ENCODE measurements at regions not wholly inside any gene's neighbourhood (a gene's known extent, or its start where the extent isn't known, plus 50 kb on each side); places are given as distances from the start of the nearest gene placed in this dataset.

DNA sequence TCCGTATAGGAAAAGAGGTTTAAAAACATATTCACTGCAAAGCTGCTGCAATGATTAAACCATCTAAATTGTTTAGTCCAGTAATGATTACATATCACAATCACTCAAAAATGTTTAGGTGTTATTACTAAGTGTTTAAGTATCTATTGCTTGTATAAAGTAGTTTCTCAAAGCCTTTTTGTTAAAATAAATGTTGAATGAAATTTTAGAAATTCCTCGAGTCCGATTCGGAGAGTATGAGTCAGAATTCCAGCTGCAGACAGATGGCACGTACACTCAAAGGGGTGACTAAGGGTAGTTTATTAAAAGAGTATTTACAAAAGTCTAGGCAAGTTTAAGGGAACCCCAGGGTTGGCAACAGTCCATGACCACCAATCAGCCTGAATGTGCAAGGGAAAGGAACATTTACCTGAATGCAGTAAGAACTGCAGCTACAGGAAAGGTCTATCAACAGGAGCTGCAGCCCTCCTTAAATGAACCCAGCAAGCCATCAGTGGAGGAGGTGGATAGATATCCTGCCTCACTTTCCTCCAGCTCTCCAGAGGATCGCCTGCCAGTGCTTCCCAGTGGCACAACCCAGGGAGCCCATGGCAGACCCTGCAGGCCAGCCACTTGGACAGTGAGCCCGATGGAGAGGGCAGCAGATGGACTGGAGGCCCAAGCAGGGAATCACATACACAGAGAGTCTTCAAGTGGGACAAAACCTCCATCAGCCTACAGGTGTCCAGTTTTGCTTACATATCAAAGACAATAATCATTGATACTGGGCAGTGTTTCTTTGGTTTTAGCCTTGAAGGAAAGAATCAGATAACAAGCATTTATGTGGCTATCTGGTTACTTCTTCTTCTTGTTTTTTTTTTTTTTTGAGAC, 92.1 kb upstream of the SLC44A3 start:
- no peaks in the 10 kb centered on the region for H3K9me3 Mint-ChIP-seq
- no peak for DNase-seq
- H3K27me3 Mint-ChIP-seq (ENCODE audit: low read depth) = peaks cover 11% of the 10 kb centered on the region
- H3K4me1 Mint-ChIP-seq (ENCODE audit: low read depth) = no peaks in the 10 kb centered on the region
- H3K27ac Mint-ChIP-seq = no peak overlapping the region
- intact Hi-C loops (cut with micrococcal nuclease) = no loop called here
- CTCF ChIA-PET = no interaction called here
- H3K36me3 Mint-ChIP-seq (ENCODE audit: low read depth) = no peaks in the 10 kb centered on the region
- no peak overlapping the region for H3K4me3 Mint-ChIP-seq

DNA sequence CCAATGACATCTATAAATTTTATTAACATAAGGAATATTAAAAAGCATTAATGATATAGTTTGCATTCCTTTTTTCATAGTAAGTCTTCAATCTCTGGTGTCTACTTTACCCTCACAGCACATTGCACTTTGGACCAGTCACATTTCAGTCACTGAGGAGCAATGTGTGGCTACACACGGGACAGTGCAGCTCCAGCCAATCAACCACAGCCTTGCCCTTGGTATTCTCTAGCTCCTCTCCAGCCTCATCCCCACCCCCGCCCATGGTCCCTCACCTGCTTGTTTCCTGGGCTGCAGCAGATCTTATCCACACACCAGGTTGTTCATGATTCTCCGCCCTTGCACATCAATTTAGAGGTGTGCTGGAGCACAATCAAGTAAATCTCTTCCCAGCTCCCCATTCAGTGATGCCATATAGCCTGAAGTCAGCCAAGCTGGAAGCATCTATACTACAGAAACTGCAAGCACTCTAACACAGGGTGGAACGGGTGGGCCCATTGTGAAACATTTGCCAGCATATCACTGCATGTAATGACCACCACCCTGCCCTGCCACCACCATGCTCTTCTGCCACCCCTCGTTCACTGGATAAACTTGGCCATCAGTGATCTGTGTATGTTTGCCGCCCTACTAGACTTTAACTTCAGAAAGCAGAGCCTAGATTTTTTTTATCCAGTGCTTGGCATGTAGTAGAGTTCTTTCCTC, 93.0 kb upstream of the SLC44A3 start:
- Mint-ChIP-seq H3K27ac (no peak overlapping the region), H3K9me3 (no peaks in the 10 kb centered on the region), H3K27me3 (ENCODE audit: low read depth) (peaks cover 12% of the 10 kb centered on the region), H3K4me1 (ENCODE audit: low read depth) (no peaks in the 10 kb centered on the region), H3K36me3 (ENCODE audit: low read depth) (no peaks in the 10 kb centered on the region), H3K4me3 (no peak overlapping the region)
- intact Hi-C loops (cut with micrococcal nuclease) = no loop called here
- CTCF ChIA-PET = no interaction called here
- no peak for DNase-seq

DNA sequence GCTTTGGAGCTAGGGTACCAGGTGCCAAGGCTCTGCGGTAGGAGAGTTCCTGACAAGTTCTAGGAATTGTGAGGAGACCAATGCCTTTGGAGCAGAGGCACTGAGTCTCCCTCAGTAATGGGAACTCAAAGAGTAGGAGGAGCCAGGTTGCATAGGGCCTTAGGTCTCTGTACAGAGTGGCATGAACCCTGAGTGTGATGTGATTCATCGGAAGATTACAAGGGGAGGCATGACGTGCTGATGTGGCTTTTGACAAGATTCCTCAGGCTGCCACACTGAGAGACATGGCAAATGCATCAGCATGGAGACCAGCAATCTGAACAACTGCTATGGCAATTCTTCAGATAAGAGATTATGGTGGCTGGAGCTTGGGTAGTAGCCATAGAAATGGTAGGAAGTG, 94.6 kb upstream of the SLC44A3 start:
- intact Hi-C loops (cut with micrococcal nuclease) = no loop called here
- no peaks in the 10 kb centered on the region for H3K36me3 Mint-ChIP-seq (ENCODE audit: low read depth)
- no peaks in the 10 kb centered on the region for H3K4me1 Mint-ChIP-seq (ENCODE audit: low read depth)
- H3K4me3 Mint-ChIP-seq = no peak overlapping the region
- H3K27me3 Mint-ChIP-seq (ENCODE audit: low read depth) = peaks cover 8% of the 10 kb centered on the region
- DNase-seq = no peak
- H3K27ac Mint-ChIP-seq = no peak overlapping the region
- H3K9me3 Mint-ChIP-seq = no peaks in the 10 kb centered on the region
- CTCF ChIA-PET = no interaction called here

DNA sequence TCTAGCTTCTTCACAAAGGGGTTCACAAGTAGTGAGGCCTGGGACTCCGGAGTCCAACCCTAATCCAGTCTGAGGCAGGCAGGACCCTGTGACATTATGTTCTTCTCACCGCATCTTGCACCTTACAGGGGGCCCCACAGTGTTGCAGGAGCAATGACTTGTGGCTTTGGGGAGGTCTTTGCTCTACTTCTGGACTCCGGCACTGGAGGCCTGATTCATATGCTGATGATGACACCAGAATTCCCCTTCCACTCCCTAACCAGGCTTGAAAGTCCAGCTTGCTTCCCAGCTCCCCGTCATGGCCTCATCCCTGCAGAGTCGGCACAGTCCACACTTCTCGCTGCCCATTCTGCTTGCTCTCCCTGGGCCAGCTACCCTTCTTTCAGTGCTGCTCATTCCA, 96.3 kb upstream of the SLC44A3 start:
- intact Hi-C loops (cut with micrococcal nuclease) = no loop called here
- H3K27ac Mint-ChIP-seq = no peak overlapping the region
- H3K36me3 Mint-ChIP-seq (ENCODE audit: low read depth) = no peaks in the 10 kb centered on the region
- H3K4me3 Mint-ChIP-seq = no peak overlapping the region
- H3K27me3 Mint-ChIP-seq (ENCODE audit: low read depth) = peaks cover 8% of the 10 kb centered on the region
- no peaks in the 10 kb centered on the region for H3K9me3 Mint-ChIP-seq
- DNase-seq = no peak
- CTCF ChIA-PET = no interaction called here
- no peaks in the 10 kb centered on the region for H3K4me1 Mint-ChIP-seq (ENCODE audit: low read depth)

DNA sequence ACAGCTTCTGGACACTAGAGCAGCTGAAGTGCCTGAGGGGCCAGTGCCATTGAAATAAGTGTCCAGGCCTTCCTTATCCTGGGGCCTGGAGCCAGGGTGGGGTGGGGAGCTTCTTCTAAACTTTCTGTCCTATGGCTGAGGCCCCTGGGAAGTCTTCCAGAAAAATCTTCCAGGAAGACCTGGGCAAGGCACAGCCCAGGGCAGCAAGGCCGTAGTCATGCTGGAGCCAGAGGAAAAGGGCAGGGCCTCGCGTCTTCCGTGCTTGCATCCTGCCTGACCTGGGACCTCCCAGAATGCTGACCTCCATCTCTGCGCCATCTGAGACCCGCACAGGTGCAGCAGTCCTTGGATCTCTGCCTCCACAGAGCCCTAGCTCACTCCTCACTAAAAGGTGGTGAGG, 96.7 kb upstream of the SLC44A3 start:
- no peaks in the 10 kb centered on the region for H3K9me3 Mint-ChIP-seq
- no peak overlapping the region for H3K27ac Mint-ChIP-seq
- CTCF ChIA-PET = interaction anchor here (0.6 kb wide), 1 partner anchor 330 kb away, joined by 3 read pairs; no protein-coding TSS in a partner anchor
- intact Hi-C loops (cut with micrococcal nuclease) = no loop called here
- no peaks in the 10 kb centered on the region for H3K36me3 Mint-ChIP-seq (ENCODE audit: low read depth)
- H3K27me3 Mint-ChIP-seq (ENCODE audit: low read depth) = peaks cover 11% of the 10 kb centered on the region
- no peak for DNase-seq
- no peaks in the 10 kb centered on the region for H3K4me1 Mint-ChIP-seq (ENCODE audit: low read depth)
- no peak overlapping the region for H3K4me3 Mint-ChIP-seq

DNA sequence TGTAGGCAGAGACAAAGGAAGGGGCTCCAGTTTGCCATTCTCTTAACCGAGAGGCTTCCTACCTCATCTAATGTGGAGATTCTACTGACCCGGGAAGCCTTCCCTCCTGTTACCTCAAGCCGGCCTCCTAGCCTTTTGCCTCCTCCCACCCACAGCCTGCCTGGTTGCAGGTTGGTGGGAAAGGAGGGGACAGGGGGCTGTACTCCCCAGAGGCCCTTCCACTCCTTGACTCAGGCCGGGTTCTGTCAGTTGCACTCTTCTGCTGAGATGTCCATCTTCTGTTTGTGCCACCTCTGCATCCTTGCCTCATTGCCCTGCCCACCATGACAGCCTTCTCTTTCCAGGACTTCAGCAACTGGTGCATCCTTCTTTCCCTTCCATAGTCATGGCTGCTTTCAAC, 98.0 kb upstream of the SLC44A3 start:
- Mint-ChIP-seq H3K27ac (no peak overlapping the region), H3K9me3 (no peaks in the 10 kb centered on the region), H3K4me1 (ENCODE audit: low read depth) (no peaks in the 10 kb centered on the region), H3K36me3 (ENCODE audit: low read depth) (no peaks in the 10 kb centered on the region), H3K27me3 (ENCODE audit: low read depth) (peaks cover 11% of the 10 kb centered on the region), H3K4me3 (no peak overlapping the region)
- intact Hi-C loops (cut with micrococcal nuclease) = no loop called here
- no peak for DNase-seq
- CTCF ChIA-PET = interaction anchor here (1.2 kb wide), 1 partner anchor 15 kb away, joined by 3 read pairs; no protein-coding TSS in a partner anchor

DNA sequence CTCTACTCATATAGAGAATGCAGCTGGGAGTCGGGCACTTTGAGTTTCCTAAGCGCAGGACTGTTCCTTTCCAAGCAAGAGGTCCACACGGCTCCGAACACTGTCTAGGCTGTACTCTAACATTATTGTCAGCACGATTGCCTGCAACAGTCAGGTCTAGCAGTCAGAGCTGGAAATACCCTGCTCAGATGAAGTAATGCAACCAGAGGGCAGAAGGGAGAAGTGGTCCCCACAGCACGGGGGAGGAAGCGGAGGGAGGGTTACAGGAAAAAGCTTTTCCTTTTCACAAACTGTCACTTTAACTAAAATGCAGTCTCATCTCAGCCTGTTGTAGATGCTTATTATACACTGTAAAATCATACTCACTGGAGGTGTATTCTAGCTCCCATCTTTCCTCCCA, 98.9 kb upstream of the SLC44A3 start:
- Mint-ChIP-seq H3K9me3 (no peaks in the 10 kb centered on the region), H3K27me3 (ENCODE audit: low read depth) (peaks cover 11% of the 10 kb centered on the region), H3K4me1 (ENCODE audit: low read depth) (no peaks in the 10 kb centered on the region), H3K4me3 (no peak overlapping the region), H3K36me3 (ENCODE audit: low read depth) (no peaks in the 10 kb centered on the region), H3K27ac (no peak overlapping the region)
- CTCF ChIA-PET = interaction anchor here (0.5 to 1.2 kb wide), 2 partner anchors 13 to 16 kb away, joined by 3 read pairs; no protein-coding TSS in a partner anchor
- intact Hi-C loops (cut with micrococcal nuclease) = no loop called here
- no peak for DNase-seq

DNA sequence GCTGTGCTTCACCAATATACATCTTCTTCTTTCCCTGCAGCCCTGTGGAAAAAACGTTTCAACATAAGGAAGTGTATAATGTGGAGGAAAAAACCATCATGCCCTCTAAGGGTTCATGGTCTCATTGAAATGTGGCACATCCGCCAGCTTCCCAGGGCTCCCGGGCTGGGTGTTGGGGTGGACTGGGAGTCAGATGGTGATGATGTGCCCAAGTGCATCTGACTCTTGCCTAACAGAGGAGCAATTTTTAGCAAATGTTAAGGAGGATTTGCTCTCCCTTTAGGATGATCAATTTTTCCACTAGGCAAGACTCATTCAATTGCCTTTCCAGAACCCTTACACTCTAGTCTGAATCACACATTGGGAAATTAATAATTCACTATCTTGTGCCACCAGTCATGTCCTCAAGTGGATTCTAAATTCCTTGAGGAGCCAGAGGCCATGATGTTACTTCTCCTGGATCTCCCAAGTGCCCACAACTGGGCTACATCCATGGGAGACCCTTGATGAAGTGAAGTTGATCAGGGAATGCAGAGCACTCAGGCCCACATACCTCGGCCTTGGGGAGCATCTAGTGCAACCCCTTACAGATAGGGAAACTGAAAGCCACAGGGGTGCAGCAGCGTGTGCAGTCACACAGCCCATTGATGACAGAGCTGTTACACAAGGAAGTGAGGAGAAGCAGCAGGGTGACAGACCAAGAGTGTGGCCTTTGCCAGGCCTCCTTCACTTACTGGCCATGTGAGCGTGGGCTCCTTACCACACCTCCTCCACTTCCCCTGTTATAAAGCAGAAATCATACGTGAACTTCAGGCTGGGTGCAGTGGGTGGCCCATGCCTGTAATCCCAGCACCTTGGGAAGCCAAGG, 100.0 kb upstream of the SLC44A3 start:
- H3K27me3 Mint-ChIP-seq (ENCODE audit: low read depth) = peaks cover 11% of the 10 kb centered on the region
- no peaks in the 10 kb centered on the region for H3K4me1 Mint-ChIP-seq (ENCODE audit: low read depth)
- no peak overlapping the region for H3K27ac Mint-ChIP-seq
- peak; percentile 12 for DNase-seq
- intact Hi-C loops (cut with micrococcal nuclease) = no loop called here
- H3K36me3 Mint-ChIP-seq (ENCODE audit: low read depth) = no peaks in the 10 kb centered on the region
- CTCF ChIA-PET = no interaction called here
- H3K9me3 Mint-ChIP-seq = no peaks in the 10 kb centered on the region
- no peak overlapping the region for H3K4me3 Mint-ChIP-seq

DNA sequence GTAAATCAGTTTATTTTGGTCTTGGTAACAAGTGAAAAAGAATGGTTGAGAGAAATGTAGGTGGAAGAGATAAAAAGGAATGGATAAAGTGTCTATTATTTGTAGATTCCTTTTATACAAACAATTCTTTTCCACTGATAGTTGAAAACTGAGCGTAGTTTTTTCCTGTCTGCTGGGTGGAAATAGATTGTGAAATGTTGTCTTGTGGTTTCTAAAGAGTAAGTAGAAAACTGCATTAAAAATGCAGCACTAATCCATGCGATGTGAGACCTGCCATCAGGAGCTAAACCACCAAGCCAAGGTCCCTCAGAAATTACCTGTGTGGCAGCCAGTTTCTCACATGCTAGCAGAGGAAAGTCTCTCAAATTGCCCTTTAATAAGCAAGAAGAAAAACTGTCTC, 103.2 kb upstream of the SLC44A3 start:
- DNase-seq = no peak
- intact Hi-C loops (cut with micrococcal nuclease) = no loop called here
- H3K27ac Mint-ChIP-seq = no peak overlapping the region
- no peaks in the 10 kb centered on the region for H3K36me3 Mint-ChIP-seq (ENCODE audit: low read depth)
- H3K9me3 Mint-ChIP-seq = no peaks in the 10 kb centered on the region
- peaks cover 8% of the 10 kb centered on the region for H3K27me3 Mint-ChIP-seq (ENCODE audit: low read depth)
- no peaks in the 10 kb centered on the region for H3K4me1 Mint-ChIP-seq (ENCODE audit: low read depth)
- CTCF ChIA-PET = no interaction called here
- no peak overlapping the region for H3K4me3 Mint-ChIP-seq

DNA sequence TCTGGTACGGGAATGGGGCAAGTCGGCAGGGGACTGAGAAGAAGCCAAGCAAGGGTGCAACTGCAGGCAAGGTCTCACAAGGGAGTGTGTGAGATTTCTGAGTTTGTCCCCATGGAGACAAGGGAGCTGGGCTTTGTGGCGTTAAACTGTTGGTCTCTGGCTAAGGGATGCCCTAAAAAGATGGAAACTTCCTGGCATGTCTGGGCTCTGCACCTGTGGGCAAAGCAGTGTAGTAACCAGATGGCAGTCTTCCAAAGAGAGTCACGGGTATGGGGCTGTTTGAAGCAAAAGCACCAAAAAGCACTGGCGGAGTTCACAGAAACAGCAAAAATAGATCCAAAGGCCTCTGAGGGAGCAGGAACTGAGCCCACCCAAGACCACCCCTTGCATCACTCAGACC, 104.8 kb upstream of the SLC44A3 start:
- DNase-seq = no peak
- no peaks in the 10 kb centered on the region for H3K4me1 Mint-ChIP-seq (ENCODE audit: low read depth)
- CTCF ChIA-PET = no interaction called here

DNA sequence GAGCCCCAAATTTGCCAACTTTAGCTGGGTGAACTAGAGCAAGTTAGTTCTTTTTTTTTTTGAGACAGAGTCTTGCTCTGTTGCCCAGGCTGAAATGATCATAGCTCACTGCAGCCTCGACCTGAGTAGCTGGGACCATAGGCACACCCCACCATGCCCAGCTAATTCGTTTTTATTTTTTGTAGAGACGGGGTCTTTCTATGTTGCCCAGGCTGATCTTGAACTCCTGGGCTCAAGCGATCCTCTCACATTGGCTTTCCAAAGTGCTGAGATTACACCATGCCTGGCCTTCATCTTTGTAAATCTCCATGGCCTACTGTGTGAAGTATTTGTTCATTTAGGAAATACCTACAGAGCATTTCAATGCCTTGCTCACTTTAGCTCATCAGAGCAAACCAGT, 105.6 kb upstream of the SLC44A3 start:
- CTCF ChIA-PET = interaction anchor here (0.6 kb wide), 1 partner anchor 92 kb away, joined by 3 read pairs; no protein-coding TSS in a partner anchor
- no peaks in the 10 kb centered on the region for H3K36me3 Mint-ChIP-seq (ENCODE audit: low read depth)

More for the DNA sequence above, 104.8 kb upstream of the SLC44A3 start:
- Mint-ChIP-seq H3K9me3 (no peaks in the 10 kb centered on the region), H3K27ac (no peak overlapping the region), H3K4me3 (no peak overlapping the region), H3K36me3 (ENCODE audit: low read depth) (no peaks in the 10 kb centered on the region), H3K27me3 (ENCODE audit: low read depth) (peaks cover 12% of the 10 kb centered on the region)
- intact Hi-C loops (cut with micrococcal nuclease) = no loop called here

DNA sequence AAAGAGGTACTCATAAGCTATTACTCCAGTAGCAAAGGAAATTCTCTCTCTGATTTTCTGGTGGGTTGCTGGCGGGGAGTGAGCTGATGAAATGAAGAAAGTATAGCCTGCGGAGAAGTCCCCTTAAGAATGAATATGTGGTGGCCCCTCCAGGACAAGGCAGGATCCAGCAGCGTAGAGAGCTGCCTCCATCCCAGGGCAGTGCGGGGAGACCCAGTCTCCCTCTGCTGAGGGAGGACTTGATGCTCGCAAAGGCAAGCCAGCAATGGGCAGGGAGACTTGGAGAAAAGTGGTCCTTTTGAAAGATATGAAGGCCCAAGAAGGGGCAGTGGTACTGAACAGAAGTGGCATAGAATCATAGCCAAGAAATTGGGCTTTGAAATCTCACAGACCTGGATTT, 106.0 kb upstream of the SLC44A3 start:
- H3K36me3 Mint-ChIP-seq (ENCODE audit: low read depth) = no peaks in the 10 kb centered on the region
- H3K4me1 Mint-ChIP-seq (ENCODE audit: low read depth) = no peaks in the 10 kb centered on the region
- H3K9me3 Mint-ChIP-seq = no peaks in the 10 kb centered on the region
- H3K27ac Mint-ChIP-seq = no peak overlapping the region
- intact Hi-C loops (cut with micrococcal nuclease) = no loop called here
- CTCF ChIA-PET = interaction anchor here (0.6 kb wide), 1 partner anchor 92 kb away, joined by 3 read pairs; no protein-coding TSS in a partner anchor
- H3K4me3 Mint-ChIP-seq = no peak overlapping the region
- H3K27me3 Mint-ChIP-seq (ENCODE audit: low read depth) = peaks cover 8% of the 10 kb centered on the region
- DNase-seq = no peak

More for the DNA sequence above, 105.6 kb upstream of the SLC44A3 start:
- intact Hi-C loops (cut with micrococcal nuclease) = no loop called here
- DNase-seq = no peak
- peaks cover 8% of the 10 kb centered on the region for H3K27me3 Mint-ChIP-seq (ENCODE audit: low read depth)
- no peaks in the 10 kb centered on the region for H3K4me1 Mint-ChIP-seq (ENCODE audit: low read depth)
- no peak overlapping the region for H3K4me3 Mint-ChIP-seq
- H3K27ac Mint-ChIP-seq = no peak overlapping the region
- H3K9me3 Mint-ChIP-seq = no peaks in the 10 kb centered on the region

Measured in activated naive CD4-positive, alpha-beta T cell treated with anti-CD3 and anti-CD28 coated beads for 36 hours (primary cell).